CD8-positive, alpha-beta memory T cell (primary cell): ENCODE measurements at regions not wholly inside any gene's neighbourhood (a gene's known extent, or its start where the extent isn't known, plus 50 kb on each side); places are given as distances from the start of the nearest gene placed in this dataset.

Experiments
- CTCF ChIA-PET: fragments of 350-600 bp; sonication (Branson Sonifier 250); formaldehyde crosslinking; loops from one replicate; lab custom pipeline; 2021; ENCODE audit warnings: antibody characterized with exemption; lab: Charles Lee
- POLR2A ChIA-PET: fragments of 350-600 bp; sonication (Branson Sonifier 250); formaldehyde crosslinking; loops from one replicate; lab custom pipeline; 2021; ENCODE audit warnings: antibody characterized with exemption; lab: Charles Lee
- DNase-seq, 5 donors: peaks; one replicate each; pipeline versions ENCODE4 v3.0.0 to v3.0.0-alpha.2; 2020 to 2022; ENCODE audit warnings: mixed read lengths in 1 of 5
- H3K27ac ChIP-seq: one replicate; pipeline ENCODE4 v1.7.0; 2013; ENCODE audit warnings: low read depth, mild to moderate bottlenecking, low read length, moderate library complexity
- H3K27me3 ChIP-seq: 2 replicates; pipeline ENCODE4 v1.7.0; 2013; ENCODE audit warnings: low read length, mild to moderate bottlenecking; ENCODE audit not compliant: insufficient read depth, poor library complexity, severe bottlenecking
- H3K36me3 ChIP-seq: 2 replicates; pipeline ENCODE4 v1.7.0; 2013; ENCODE audit warnings: mild to moderate bottlenecking, low read length, moderate library complexity; ENCODE audit not compliant: insufficient read depth
- H3K4me1 ChIP-seq: 2 replicates; pipeline ENCODE4 v1.7.0; 2013; ENCODE audit warnings: mild to moderate bottlenecking, low read length, moderate library complexity; ENCODE audit not compliant: insufficient read depth
- H3K4me3 ChIP-seq: 2 replicates; pipeline ENCODE4 v1.7.0; 2013; ENCODE audit warnings: mild to moderate bottlenecking, low read length
- H3K9me3 ChIP-seq: 2 replicates; pipeline ENCODE4 v1.7.0; 2013; ENCODE audit warnings: mild to moderate bottlenecking, low read length
- H3K27ac Mint-ChIP-seq, 8 donors: one replicate each; pipeline ENCODE4 v1.8.0; 2020 to 2021; ENCODE audit warnings: mixed read lengths in 8 of 8, mild to moderate bottlenecking in 6 of 8, inconsistent platforms in 3 of 8, moderate library complexity in 3 of 8
- H3K27me3 Mint-ChIP-seq, 2 donors: one replicate each; pipeline ENCODE4 v1.8.0; 2020 to 2021; ENCODE audit warnings: mixed read lengths in 2 of 2, mild to moderate bottlenecking in 1 of 2, moderate library complexity in 1 of 2
- H3K36me3 Mint-ChIP-seq, 3 donors: one replicate each; pipeline ENCODE4 v1.8.0; 2020 to 2021; ENCODE audit warnings: mixed read lengths in 3 of 3, inconsistent platforms in 1 of 3, mild to moderate bottlenecking in 1 of 3
- H3K4me1 Mint-ChIP-seq, 3 donors: one replicate each; pipeline ENCODE4 v1.8.0; 2020 to 2021; ENCODE audit warnings: mixed read lengths in 3 of 3, inconsistent platforms in 1 of 3, mild to moderate bottlenecking in 1 of 3
- H3K4me3 Mint-ChIP-seq, 7 donors: one replicate each; pipeline ENCODE4 v1.8.0; 2020 to 2021; ENCODE audit warnings: mixed read lengths in 7 of 7, mild to moderate bottlenecking in 6 of 7, moderate library complexity in 4 of 7, inconsistent platforms in 2 of 7
- H3K9me3 Mint-ChIP-seq, 5 donors: one replicate each; pipeline ENCODE4 v1.8.0; 2020 to 2022; ENCODE audit warnings: mixed read lengths in 5 of 5, mild to moderate bottlenecking in 3 of 5, moderate library complexity in 2 of 5, inconsistent platforms in 1 of 5

GRCh38 chr6:167664678-167665660 is 161.7 kb upstream of the AFDN start:
- Histone ChIP-seq H3K36me3 (no peaks in the 10 kb centered on the region), H3K27me3 (no peaks in the 10 kb centered on the region), H3K9me3 (no peaks in the 10 kb centered on the region), H3K4me3 (no peak overlapping the region), H3K4me1 (no peaks in the 10 kb centered on the region), H3K27ac (no peak overlapping the region)
- H3K4me1 Mint-ChIP-seq = no peaks in the 10 kb centered on the region
- peaks cover 0 to 5% (median 0%) of the 10 kb centered on the region in 5 donors for H3K9me3 Mint-ChIP-seq
- H3K36me3 Mint-ChIP-seq = no peaks in the 10 kb centered on the region
- ChIA-PET CTCF (no interaction called here), POLR2A (no interaction called here)
- H3K27me3 Mint-ChIP-seq = no peaks in the 10 kb centered on the region
- H3K4me3 Mint-ChIP-seq = no peak overlapping the region
- DNase-seq = no peak
- no peak overlapping the region for H3K27ac Mint-ChIP-seq

GRCh38 chr6:167665698-167666330 is 160.9 kb upstream of the AFDN start:
- Mint-ChIP-seq H3K27ac (no peak overlapping the region), H3K4me1 (no peaks in the 10 kb centered on the region), H3K27me3 (no peaks in the 10 kb centered on the region), H3K36me3 (no peaks in the 10 kb centered on the region), H3K4me3 (no peak overlapping the region), H3K9me3 (peaks cover 0 to 5% (median 0%) of the 10 kb centered on the region in 5 donors)
- POLR2A ChIA-PET = no interaction called here
- no peaks in the 10 kb centered on the region for H3K27me3 ChIP-seq
- no peaks in the 10 kb centered on the region for H3K4me1 ChIP-seq
- H3K4me3 ChIP-seq = no peak overlapping the region
- H3K9me3 ChIP-seq = no peaks in the 10 kb centered on the region
- H3K27ac ChIP-seq = no peak overlapping the region
- H3K36me3 ChIP-seq = no peaks in the 10 kb centered on the region
- no peak for DNase-seq
- CTCF ChIA-PET = no interaction called here

GRCh38 chr6:167666571-167667203 is 160.0 kb upstream of the AFDN start:
- no peaks in the 10 kb centered on the region for H3K9me3 ChIP-seq
- H3K9me3 Mint-ChIP-seq = peaks cover 0 to 5% (median 0%) of the 10 kb centered on the region in 5 donors

GRCh38 chr6:167667204-167668018 is 159.3 kb upstream of the AFDN start:
- Mint-ChIP-seq H3K4me3 (no peak overlapping the region), H3K36me3 (no peaks in the 10 kb centered on the region), H3K27ac (no peak overlapping the region), H3K4me1 (no peaks in the 10 kb centered on the region), H3K9me3 (peaks cover 0 to 7% (median 1%) of the 10 kb centered on the region in 5 donors), H3K27me3 (no peaks in the 10 kb centered on the region)
- H3K4me1 ChIP-seq = no peaks in the 10 kb centered on the region
- DNase-seq = no peak
- no peak overlapping the region for H3K4me3 ChIP-seq
- POLR2A ChIA-PET = no interaction called here
- no peaks in the 10 kb centered on the region for H3K27me3 ChIP-seq
- H3K36me3 ChIP-seq = no peaks in the 10 kb centered on the region
- CTCF ChIA-PET = no interaction called here
- no peaks in the 10 kb centered on the region for H3K9me3 ChIP-seq
- no peak overlapping the region for H3K27ac ChIP-seq

More at GRCh38 chr6:167666571-167667203, 160.0 kb upstream of the AFDN start:
- Mint-ChIP-seq H3K27ac (no peak overlapping the region), H3K27me3 (no peaks in the 10 kb centered on the region), H3K4me3 (no peak overlapping the region), H3K36me3 (no peaks in the 10 kb centered on the region), H3K4me1 (no peaks in the 10 kb centered on the region)
- ChIA-PET CTCF (no interaction called here), POLR2A (no interaction called here)
- Histone ChIP-seq H3K4me1 (no peaks in the 10 kb centered on the region), H3K4me3 (no peak overlapping the region), H3K36me3 (no peaks in the 10 kb centered on the region), H3K27ac (no peak overlapping the region), H3K27me3 (no peaks in the 10 kb centered on the region)
- no peak for DNase-seq

GRCh38 chr6:167668019-167668753 is 158.5 kb upstream of the AFDN start:
- H3K27ac ChIP-seq = no peak overlapping the region
- H3K36me3 ChIP-seq = no peaks in the 10 kb centered on the region
- no peaks in the 10 kb centered on the region for H3K36me3 Mint-ChIP-seq
- no peaks in the 10 kb centered on the region for H3K9me3 ChIP-seq
- H3K4me1 Mint-ChIP-seq = no peaks in the 10 kb centered on the region
- H3K27ac Mint-ChIP-seq = no peak overlapping the region
- no peaks in the 10 kb centered on the region for H3K27me3 ChIP-seq
- H3K4me3 Mint-ChIP-seq = no peak overlapping the region
- POLR2A ChIA-PET = no interaction called here
- H3K4me3 ChIP-seq = no peak overlapping the region
- DNase-seq = no peak
- H3K27me3 Mint-ChIP-seq = no peaks in the 10 kb centered on the region
- peaks cover 0 to 7% (median 1%) of the 10 kb centered on the region in 5 donors for H3K9me3 Mint-ChIP-seq
- no peaks in the 10 kb centered on the region for H3K4me1 ChIP-seq
- CTCF ChIA-PET = no interaction called here

- Mint-ChIP-seq H3K9me3 (peaks cover 0 to 7% (median 1%) of the 10 kb centered on the region in 5 donors), H3K27me3 (no peaks in the 10 kb centered on the region), H3K4me3 (no peak overlapping the region), H3K4me1 (no peaks in the 10 kb centered on the region), H3K27ac (no peak overlapping the region), H3K36me3 (no peaks in the 10 kb centered on the region)
- POLR2A ChIA-PET = no interaction called here
- H3K36me3 ChIP-seq = no peaks in the 10 kb centered on the region
- DNase-seq = no peak
- H3K4me3 ChIP-seq = no peak overlapping the region
- no peaks in the 10 kb centered on the region for H3K27me3 ChIP-seq
- H3K27ac ChIP-seq = no peak overlapping the region
- CTCF ChIA-PET = no interaction called here
- H3K9me3 ChIP-seq = no peaks in the 10 kb centered on the region
- H3K4me1 ChIP-seq = no peaks in the 10 kb centered on the region
Observed at GRCh38 chr6:167668754-167669552, 157.8 kb upstream of the AFDN start.

GRCh38 chr6:167669553-167669849 is 157.2 kb upstream of the AFDN start:
- DNase-seq = no peak
- POLR2A ChIA-PET = no interaction called here
- Histone ChIP-seq H3K9me3 (no peaks in the 10 kb centered on the region), H3K27me3 (peaks cover 3% of the 10 kb centered on the region), H3K4me1 (no peaks in the 10 kb centered on the region), H3K4me3 (no peak overlapping the region), H3K27ac (no peak overlapping the region), H3K36me3 (no peaks in the 10 kb centered on the region)
- no peaks in the 10 kb centered on the region for H3K4me1 Mint-ChIP-seq
- CTCF ChIA-PET = no interaction called here
- no peaks in the 10 kb centered on the region for H3K36me3 Mint-ChIP-seq
- H3K27ac Mint-ChIP-seq = no peak overlapping the region
- peaks cover 3 to 4% of the 10 kb centered on the region in 2 donors for H3K27me3 Mint-ChIP-seq
- H3K4me3 Mint-ChIP-seq = no peak overlapping the region
- peaks cover 0 to 7% (median 1%) of the 10 kb centered on the region in 5 donors for H3K9me3 Mint-ChIP-seq
